Stimulated activated CD4-positive, alpha-beta T cell treated with anti-CD3 and anti-CD28 coated beads, Interleukin-4, amount 100 ng/mL, for 1 hour (primary cell): ENCODE measurements at regions not wholly inside any gene's neighbourhood (a gene's known extent, or its start where the extent isn't known, plus 50 kb on each side); places are given as distances from the start of the nearest gene placed in this dataset.

Source experiments
- DNase-seq: peaks from one replicate; pipeline ENCODE4 v3.0.0-alpha.2; 2020

DNA sequence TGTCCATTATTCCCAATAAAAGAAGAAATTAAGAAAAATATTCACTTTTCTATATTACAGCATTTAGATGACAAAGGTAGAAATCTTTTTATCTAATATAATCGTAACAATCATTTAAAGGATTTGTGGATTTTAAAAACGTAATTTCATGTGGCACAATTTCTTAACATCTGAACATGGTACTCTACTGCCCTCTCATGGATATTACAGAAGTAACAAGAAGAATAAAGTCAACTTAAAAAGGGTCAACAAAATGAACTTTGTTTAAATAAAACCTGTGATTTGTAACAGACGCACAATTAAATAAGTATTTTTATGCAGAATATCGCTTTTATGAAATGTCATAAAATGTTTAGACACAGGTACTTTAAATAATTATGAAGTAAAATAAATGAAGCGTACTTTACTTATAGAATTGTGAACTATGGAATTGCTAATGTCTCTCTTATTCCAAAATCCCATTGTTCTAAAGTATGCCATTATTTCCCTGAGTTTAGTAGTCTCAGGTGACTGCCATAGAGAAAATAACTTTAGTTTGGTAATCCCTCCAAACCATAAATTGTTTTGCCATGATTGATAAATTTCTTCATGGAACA lies 366.8 kb upstream of the ZNF385D start:
- DNase-seq, result no peak

GRCh38 chr3:22118542-22118941 lies 367.5 kb upstream of the ZNF385D start:
- DNase-seq, result no peak

- no peak for DNase-seq
Observed at GRCh38 chr3:22121068-22121701, 370.2 kb upstream of the ZNF385D start.

- DNase-seq, result no peak
Observed at GRCh38 chr3:22122567-22122966, 371.6 kb upstream of the ZNF385D start.

- no peak for DNase-seq
Observed at GRCh38 chr3:22129101-22129500, 378.1 kb upstream of the ZNF385D start.

- DNase-seq, result no peak
Observed at GRCh38 chr3:22141769-22142168, 390.8 kb upstream of the ZNF385D start.

DNA sequence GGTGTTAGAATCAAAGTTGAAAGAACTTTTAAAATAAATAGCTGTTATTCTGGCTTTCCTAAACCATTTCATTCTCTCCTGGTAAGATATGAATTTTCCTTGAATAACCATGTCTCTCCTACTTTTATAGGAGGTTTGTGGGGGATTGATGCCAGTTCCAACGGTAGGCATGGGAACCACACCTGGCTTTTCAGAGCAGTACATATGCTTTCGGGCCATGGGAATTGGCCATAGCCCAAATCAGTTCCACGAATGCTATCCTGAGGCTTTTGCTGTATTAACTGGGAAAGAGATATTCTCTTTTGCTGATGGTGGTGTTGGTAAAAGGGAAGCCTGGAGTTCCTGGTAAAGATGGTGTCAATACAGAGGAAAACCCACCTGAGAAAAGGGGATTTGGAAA lies 396.2 kb upstream of the ZNF385D start:
- DNase-seq, result no peak

- DNase-seq, result no peak
Observed at GRCh38 chr3:22156868-22157267, 405.9 kb upstream of the ZNF385D start.

GRCh38 chr3:22157848-22158247 lies 406.8 kb upstream of the ZNF385D start:
- no peak for DNase-seq

- DNase-seq, result no peak
Observed at GRCh38 chr3:22159004-22159695, 408.1 kb upstream of the ZNF385D start.

GRCh38 chr3:22161315-22161714 lies 410.3 kb upstream of the ZNF385D start:
- no peak for DNase-seq

GRCh38 chr3:22170370-22170769 lies 419.4 kb upstream of the ZNF385D start:
- no peak for DNase-seq

- no peak for DNase-seq
Observed at GRCh38 chr3:22172964-22173363, 422.0 kb upstream of the ZNF385D start.

DNA sequence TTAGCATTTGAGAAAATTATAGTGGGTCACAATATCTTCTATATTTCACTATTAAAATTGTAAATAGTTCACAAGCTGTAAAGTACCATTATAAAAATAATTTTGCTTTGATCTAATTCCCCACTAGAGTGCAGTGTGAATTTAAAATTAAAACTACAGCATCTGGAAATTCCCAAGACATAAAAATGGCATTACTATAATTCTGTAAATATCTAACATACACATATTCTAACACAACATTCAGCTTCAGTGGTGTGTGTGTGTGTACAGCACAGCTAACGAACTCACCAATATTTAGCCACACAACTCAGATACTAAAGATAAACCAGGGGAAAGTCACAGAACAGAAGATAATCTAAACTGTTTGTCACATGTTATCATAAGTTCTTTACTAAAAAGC lies 424.9 kb upstream of the ZNF385D start:
- no peak for DNase-seq

- DNase-seq, result no peak
Observed at GRCh38 chr3:22176911-22177310, 425.9 kb upstream of the ZNF385D start.

DNA sequence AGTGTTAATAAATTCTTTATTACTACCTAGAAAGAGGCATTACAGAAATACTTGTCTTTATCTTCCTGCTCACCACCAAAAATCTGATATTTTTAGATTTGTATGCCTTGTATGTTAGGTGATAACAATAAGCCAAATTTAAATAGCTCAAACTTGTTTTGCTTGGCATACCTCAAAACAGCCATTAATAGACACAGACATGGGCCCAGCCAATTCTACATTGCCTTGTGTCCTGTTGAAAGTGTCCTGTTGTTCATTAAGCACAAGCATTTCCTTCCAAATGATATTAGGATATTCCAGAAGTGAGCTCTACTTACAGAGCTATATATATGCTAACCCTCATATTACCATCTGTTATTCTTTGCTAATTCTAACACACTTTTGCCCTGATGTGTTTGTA lies 438.6 kb upstream of the ZNF385D start:
- no peak for DNase-seq

DNA sequence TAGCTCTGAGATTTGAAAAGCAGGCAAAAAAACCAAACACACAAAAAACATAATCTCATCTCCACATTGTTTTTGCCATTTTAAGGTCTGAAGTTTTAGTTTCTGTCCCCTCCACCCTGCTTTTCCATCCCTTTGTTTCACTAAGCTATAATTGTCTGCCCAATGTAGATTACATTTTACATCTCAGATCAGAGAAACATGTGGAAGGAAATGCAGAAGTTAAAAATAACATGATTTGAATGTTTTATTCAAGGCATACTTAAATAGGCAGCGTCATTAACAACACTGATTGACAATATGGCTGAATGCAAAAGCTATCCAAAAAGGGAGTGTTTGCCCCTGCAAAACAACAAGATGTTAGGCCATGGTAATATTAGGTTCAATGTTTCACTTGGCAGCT lies 448.1 kb upstream of the ZNF385D start:
- DNase-seq, result no peak

DNA sequence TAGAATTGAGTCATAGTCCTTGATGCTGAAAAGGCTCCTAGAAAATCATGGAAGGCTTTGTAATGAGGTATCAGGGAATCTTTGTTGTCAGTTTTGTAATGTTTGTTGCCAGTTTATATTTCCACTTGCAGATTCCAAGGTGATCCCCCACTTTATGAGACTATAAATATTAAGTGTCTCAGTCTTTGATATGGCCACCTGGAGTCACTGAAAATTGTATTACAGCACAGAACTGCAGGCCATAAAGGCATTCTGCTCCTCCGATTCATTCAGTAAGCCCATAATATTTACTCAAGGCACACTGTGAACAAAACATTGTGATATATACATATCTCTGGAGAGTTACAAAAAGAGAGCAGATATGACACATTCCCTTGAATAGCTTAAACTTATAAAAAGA lies 457.8 kb upstream of the ZNF385D start:
- DNase-seq, result no peak

DNA sequence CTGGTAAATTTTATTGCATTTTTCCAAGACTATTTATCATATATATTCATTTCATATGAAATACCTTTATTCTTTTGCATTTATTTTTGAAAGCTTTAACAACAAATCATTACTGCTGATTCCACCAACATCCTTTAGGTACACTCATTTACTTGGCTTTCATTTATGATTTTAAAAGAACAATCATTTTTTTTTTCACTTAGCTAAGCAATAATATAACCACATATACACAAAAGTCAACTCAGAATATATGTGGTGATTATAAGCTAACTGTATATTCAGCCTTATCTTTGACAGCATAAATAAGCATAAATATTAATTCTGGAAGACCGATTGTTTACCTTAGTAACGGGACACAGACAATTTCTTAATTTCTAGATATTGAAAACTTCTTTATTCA lies 458.6 kb upstream of the ZNF385D start:
- no peak for DNase-seq

- no peak for DNase-seq
Observed at GRCh38 chr3:22210693-22211092, 459.7 kb upstream of the ZNF385D start.

GRCh38 chr3:22216601-22217000 lies 465.6 kb upstream of the ZNF385D start:
- no peak for DNase-seq

DNA sequence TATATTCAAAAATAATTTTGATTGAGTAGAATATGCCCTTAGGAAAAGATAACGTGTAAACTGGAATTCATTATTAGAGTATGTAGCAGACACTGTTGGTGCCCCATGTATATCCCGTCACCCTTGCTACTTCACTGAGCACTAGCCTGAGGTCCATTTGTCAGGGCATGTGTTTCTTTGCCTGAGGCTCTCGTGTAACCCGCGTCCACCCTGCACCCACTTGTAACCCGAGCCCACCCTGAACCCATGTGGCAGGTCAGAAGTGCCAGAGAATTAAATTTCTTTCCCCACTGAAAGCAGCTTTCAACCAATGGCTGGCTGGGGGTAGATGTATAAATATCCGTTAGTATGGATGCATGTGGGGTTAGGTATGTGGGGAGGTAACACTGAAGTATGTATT lies 474.2 kb upstream of the ZNF385D start:
- DNase-seq, result no peak

- no peak for DNase-seq
Observed at GRCh38 chr3:22228705-22229104, 477.7 kb upstream of the ZNF385D start.

- DNase-seq, result no peak
Observed at GRCh38 chr3:22231061-22231460, 480.1 kb upstream of the ZNF385D start.
